ENCODE measurements at regions not wholly inside any gene's neighbourhood (a gene's known extent, or its start where the extent isn't known, plus 50 kb on each side); places are given as distances from the start of the nearest gene placed in this dataset.

DNA sequence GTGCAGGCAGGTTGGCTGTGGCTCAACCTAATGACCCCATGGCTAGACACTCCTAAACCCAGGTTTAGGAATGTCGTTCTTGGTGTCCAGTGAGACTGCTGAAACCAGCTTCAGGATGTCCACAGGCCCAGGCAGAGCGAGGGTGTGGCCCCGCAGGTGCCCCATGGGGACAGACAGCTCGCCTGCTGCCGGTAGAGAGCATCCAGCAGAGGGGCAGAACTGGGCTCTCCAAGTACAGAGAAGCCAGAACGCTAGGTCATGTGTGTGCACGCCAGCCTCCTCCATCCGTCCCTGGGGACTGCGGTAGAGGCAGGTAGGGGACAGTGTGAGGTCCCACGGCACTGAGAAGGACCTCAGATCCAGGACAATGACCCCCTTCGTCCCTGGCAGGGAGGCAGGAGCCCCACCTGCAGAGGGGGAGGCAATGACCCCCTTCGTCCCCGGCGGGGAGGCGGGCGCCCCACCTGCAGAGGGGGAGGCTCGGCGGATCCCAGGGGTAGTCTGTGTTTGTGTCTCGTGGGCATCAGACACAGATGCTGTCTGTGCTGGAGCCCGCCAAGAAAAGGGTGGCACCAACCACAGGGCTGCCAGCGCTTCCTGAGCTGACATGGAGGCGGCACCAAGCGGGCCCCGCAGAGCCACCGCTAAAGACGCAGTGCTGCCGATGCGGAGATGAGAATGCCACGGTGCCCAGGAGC is 118.4 kb downstream of the FAM53A start:
- Histone ChIP-seq H3K4me1 (ENCODE audit: control insufficient read depth in 2 of 2, insufficient read depth in 2 of 2, low read length in 2 of 2) (peaks cover 5 to 9% of the 10 kb centered on the region in 2 donors), H3K27me3 (replicated peaks in 1 of 4; ENCODE audit: control extremely low read depth in 1 of 4, control insufficient read depth in 3 of 4, insufficient read depth in 4 of 4, low read length in 3 of 4) (peaks cover 0 to 49% (median 3%) of the 10 kb centered on the region in 4 experiments), H3K9ac (ENCODE audit: low read length) (no peak overlapping the region), H3K27ac (ENCODE audit: low read length in 2 of 2) (no peak overlapping the region), H3K4me2 (replicated peaks; ENCODE audit: low read depth, low read length, poor library complexity, severe bottlenecking) (no peak overlapping the region), H3K4me3 (ENCODE audit: control extremely low read depth in 1 of 5, extremely low read depth in 1 of 5, insufficient read depth in 1 of 5, low read depth in 2 of 5, low read length in 4 of 5) (no peak overlapping the region), H4K20me1 (ENCODE audit: control insufficient read depth, insufficient read depth, low read length, poor library complexity, severe bottlenecking) (no peaks in the 10 kb centered on the region), H2AFZ (ENCODE audit: insufficient read depth, low read depth, low read length, poor library complexity, severe bottlenecking) (no peak overlapping the region), H3K36me3 (replicated peaks in 1 of 2; ENCODE audit: control extremely low read depth in 1 of 2, control insufficient read depth in 1 of 2, extremely low read depth in 1 of 2, insufficient read depth in 2 of 2, low read length in 1 of 2) (no peaks in the 10 kb centered on the region), H3K79me2 (ENCODE audit: control insufficient read depth, insufficient read depth, low read length) (no peaks in the 10 kb centered on the region), H3K9me3 (ENCODE audit: control extremely low read depth in 1 of 3, control insufficient read depth in 2 of 3, insufficient read depth in 1 of 3, low read length in 2 of 3) (peaks cover 0 to 16% (median 0%) of the 10 kb centered on the region in 3 donors)
- intact Hi-C loops (cut with micrococcal nuclease) = no loop called here
- CTCF ChIA-PET = no interaction called here
- 46% methylated on average over 29 of the region's 29 CpGs for WGBS (ENCODE audit: insufficient coverage)
- Mint-ChIP-seq H3K9me3 (ENCODE audit: insufficient read depth) (no peaks in the 10 kb centered on the region), H3K4me1 (peaks cover 4% of the 10 kb centered on the region), H3K27ac (no peak overlapping the region), H3K27me3 (peaks cover 16% of the 10 kb centered on the region), H3K4me3 (no peak overlapping the region)
- TF ChIP-seq, protein P1, sequence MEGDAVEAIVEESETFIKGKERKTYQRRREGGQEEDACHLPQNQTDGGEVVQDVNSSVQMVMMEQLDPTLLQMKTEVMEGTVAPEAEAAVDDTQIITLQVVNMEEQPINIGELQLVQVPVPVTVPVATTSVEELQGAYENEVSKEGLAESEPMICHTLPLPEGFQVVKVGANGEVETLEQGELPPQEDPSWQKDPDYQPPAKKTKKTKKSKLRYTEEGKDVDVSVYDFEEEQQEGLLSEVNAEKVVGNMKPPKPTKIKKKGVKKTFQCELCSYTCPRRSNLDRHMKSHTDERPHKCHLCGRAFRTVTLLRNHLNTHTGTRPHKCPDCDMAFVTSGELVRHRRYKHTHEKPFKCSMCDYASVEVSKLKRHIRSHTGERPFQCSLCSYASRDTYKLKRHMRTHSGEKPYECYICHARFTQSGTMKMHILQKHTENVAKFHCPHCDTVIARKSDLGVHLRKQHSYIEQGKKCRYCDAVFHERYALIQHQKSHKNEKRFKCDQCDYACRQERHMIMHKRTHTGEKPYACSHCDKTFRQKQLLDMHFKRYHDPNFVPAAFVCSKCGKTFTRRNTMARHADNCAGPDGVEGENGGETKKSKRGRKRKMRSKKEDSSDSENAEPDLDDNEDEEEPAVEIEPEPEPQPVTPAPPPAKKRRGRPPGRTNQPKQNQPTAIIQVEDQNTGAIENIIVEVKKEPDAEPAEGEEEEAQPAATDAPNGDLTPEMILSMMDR (IDR thresholded peaks at IDR 0.05) = no peak
- TF ChIP-seq EZH2 (IDR thresholded peaks at IDR 0.05; ENCODE audit: borderline replicate concordance, insufficient read depth, low read depth, low read length, poor library complexity, severe bottlenecking) = no peak
- DNase-seq (no peak), ATAC-seq (ENCODE audit: low read depth) (no peak)
- POLR2A ChIA-PET = no interaction called here

DNA sequence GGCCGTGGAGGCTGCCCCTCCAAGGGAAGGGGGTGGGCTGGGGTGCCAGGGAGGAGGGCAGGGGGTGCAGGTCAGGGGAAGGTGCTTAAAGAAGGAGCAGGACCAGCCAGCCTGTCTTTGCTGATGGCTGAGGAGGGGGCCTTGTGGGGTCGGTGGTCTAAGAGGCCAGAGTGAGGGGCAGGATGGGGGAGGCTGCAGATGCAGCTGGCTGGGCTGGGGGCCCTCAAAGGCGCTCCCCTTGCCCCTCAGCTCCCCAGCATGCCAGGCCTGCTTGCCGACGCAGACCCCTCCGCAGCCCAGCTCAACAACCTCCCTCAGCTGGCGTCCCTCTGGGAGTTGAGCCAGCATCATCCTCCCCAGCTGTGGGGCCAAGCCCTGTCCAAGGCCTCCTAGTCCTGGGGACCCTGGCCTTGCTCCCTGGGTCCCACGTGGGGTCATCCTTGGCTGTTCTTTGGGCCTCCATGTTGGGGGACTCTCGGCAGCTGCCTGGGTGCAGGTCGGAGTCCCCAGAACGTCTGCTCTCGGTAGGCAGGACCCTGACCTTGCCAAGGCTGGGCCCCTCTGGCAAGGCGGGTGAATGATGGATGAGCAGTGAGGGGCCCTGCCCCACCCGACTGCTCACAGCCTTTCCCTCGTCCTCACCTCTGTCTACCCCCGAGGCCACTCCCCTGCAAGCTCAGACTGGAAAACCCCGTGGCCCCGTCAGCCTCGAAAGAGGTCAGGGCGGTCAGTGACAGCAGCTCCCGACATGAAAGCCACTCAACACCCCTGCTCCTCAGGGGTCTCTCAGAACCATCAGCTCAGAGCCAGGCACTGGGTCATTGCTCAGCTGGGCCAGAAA is 119.4 kb downstream of the FAM53A start:
- Histone ChIP-seq H3K4me3 (ENCODE audit: control extremely low read depth in 1 of 5, extremely low read depth in 1 of 5, insufficient read depth in 1 of 5, low read depth in 2 of 5, low read length in 4 of 5) (no peak overlapping the region), H3K27ac (ENCODE audit: low read length in 2 of 2) (no peak overlapping the region), H3K27me3 (replicated peaks in 1 of 4; ENCODE audit: control extremely low read depth in 1 of 4, control insufficient read depth in 3 of 4, insufficient read depth in 4 of 4, low read length in 3 of 4) (peaks cover 0 to 49% (median 3%) of the 10 kb centered on the region in 4 experiments), H2AFZ (ENCODE audit: insufficient read depth, low read depth, low read length, poor library complexity, severe bottlenecking) (no peak overlapping the region), H3K36me3 (replicated peaks in 1 of 2; ENCODE audit: control extremely low read depth in 1 of 2, control insufficient read depth in 1 of 2, extremely low read depth in 1 of 2, insufficient read depth in 2 of 2, low read length in 1 of 2) (no peaks in the 10 kb centered on the region), H3K9me3 (ENCODE audit: control extremely low read depth in 1 of 3, control insufficient read depth in 2 of 3, insufficient read depth in 1 of 3, low read length in 2 of 3) (peaks cover 0 to 16% (median 0%) of the 10 kb centered on the region in 3 donors), H3K79me2 (ENCODE audit: control insufficient read depth, insufficient read depth, low read length) (no peaks in the 10 kb centered on the region), H4K20me1 (ENCODE audit: control insufficient read depth, insufficient read depth, low read length, poor library complexity, severe bottlenecking) (no peaks in the 10 kb centered on the region), H3K9ac (ENCODE audit: low read length) (no peak overlapping the region), H3K4me2 (replicated peaks; ENCODE audit: low read depth, low read length, poor library complexity, severe bottlenecking) (no peak overlapping the region), H3K4me1 (ENCODE audit: control insufficient read depth in 2 of 2, insufficient read depth in 2 of 2, low read length in 2 of 2) (peaks cover 5 to 9% of the 10 kb centered on the region in 2 donors)
- CTCF ChIA-PET = no interaction called here
- H3K27me3 Mint-ChIP-seq = peaks cover 16% of the 10 kb centered on the region
- peaks cover 4% of the 10 kb centered on the region for H3K4me1 Mint-ChIP-seq
- no peak for DNase-seq
- no peaks in the 10 kb centered on the region for H3K9me3 Mint-ChIP-seq (ENCODE audit: insufficient read depth)
- H3K4me3 Mint-ChIP-seq = no peak overlapping the region
- no peak for ATAC-seq (ENCODE audit: low read depth)
- intact Hi-C loops (cut with micrococcal nuclease) = no loop called here
- POLR2A ChIA-PET = no interaction called here
- no peak for TF ChIP-seq EZH2 (IDR thresholded peaks at IDR 0.05; ENCODE audit: borderline replicate concordance, insufficient read depth, low read depth, low read length, poor library complexity, severe bottlenecking)
- TF ChIP-seq, protein P1 (IDR thresholded peaks at IDR 0.05) = no peak
- no peak overlapping the region for H3K27ac Mint-ChIP-seq
- WGBS (ENCODE audit: insufficient coverage) = 71% methylated on average over 21 of the region's 21 CpGs
